DND-41 (cell line): ENCODE measurements at regions not wholly inside any gene's neighbourhood (a gene's known extent, or its start where the extent isn't known, plus 50 kb on each side); places are given as distances from the start of the nearest gene placed in this dataset.

Source experiments
- ATAC-seq: fragments of 200-7000 bp; cut with Tn5 transposase; 3 replicates; pipeline ENCODE4 v1.9.1; 2021; ENCODE audit warnings: low read depth; ENCODE audit not compliant: insufficient read depth
- DNase-seq: peaks from one replicate; pipeline ENCODE4 v3.0.0-alpha.2; 2020
- H2AFZ ChIP-seq: 2 replicates; pipeline ENCODE4 v1.6.0; 2012; ENCODE audit warnings: low read depth, low read length
- H3K27ac ChIP-seq: 2 replicates; pipeline ENCODE4 v1.5.1; 2012; ENCODE audit warnings: low read length, inconsistent platforms
- H3K27me3 ChIP-seq: fragments of 200-600 bp; sonication (generic); 2 replicates; pipeline ENCODE4 v1.6.0; 2012; ENCODE audit warnings: low read length, mild to moderate bottlenecking, inconsistent platforms; ENCODE audit not compliant: insufficient read depth, poor library complexity
- H3K36me3 ChIP-seq: 2 replicates; pipeline ENCODE4 v1.5.1; 2012; ENCODE audit warnings: low read length, inconsistent platforms; ENCODE audit not compliant: insufficient read depth
- H3K4me1 ChIP-seq: 2 replicates; pipeline ENCODE4 v1.5.1; 2012; ENCODE audit warnings: mild to moderate bottlenecking, low read length; ENCODE audit not compliant: insufficient read depth
- H3K4me2 ChIP-seq: 2 replicates; pipeline ENCODE4 v1.6.0; 2012; ENCODE audit warnings: mild to moderate bottlenecking, moderate library complexity, low read length, inconsistent platforms; ENCODE audit not compliant: insufficient read depth
- H3K4me3 ChIP-seq, 2 experiments: fragments of 200-600 bp in 1 of 2; shearing (Covaris generic) in 1 of 2; 2 replicates each; pipeline ENCODE4 v1.5.1; 2012 to 2016; ENCODE audit warnings: inconsistent platforms in 2 of 2, low read length in 2 of 2, mild to moderate bottlenecking in 2 of 2, low read depth in 1 of 2, moderate library complexity in 1 of 2
- H3K79me2 ChIP-seq: 2 replicates; pipeline ENCODE4 v1.6.0; 2012; ENCODE audit warnings: low read length, inconsistent platforms; ENCODE audit not compliant: insufficient read depth
- H3K9ac ChIP-seq: 2 replicates; pipeline ENCODE4 v1.6.0; 2012; ENCODE audit warnings: low read depth, mild to moderate bottlenecking, inconsistent platforms, low read length, moderate library complexity
- H3K9me3 ChIP-seq: 2 replicates; pipeline ENCODE4 v1.5.1; 2012; ENCODE audit warnings: low read length, moderate library complexity, mild to moderate bottlenecking, inconsistent platforms; ENCODE audit not compliant: insufficient read depth, severe bottlenecking
- H4K20me1 ChIP-seq: 2 replicates; pipeline ENCODE4 v1.6.0; 2012; ENCODE audit warnings: low read length; ENCODE audit not compliant: insufficient read depth
- CTCF ChIP-seq: IDR thresholded peaks from 2 replicates; pipeline ENCODE4 v1.5.1; 2012; ENCODE audit warnings: borderline replicate concordance, low read length, moderate library complexity, mild to moderate bottlenecking; ENCODE audit not compliant: poor library complexity, severe bottlenecking; ENCODE audit errors: extremely low read depth
- EZH2 ChIP-seq: IDR thresholded peaks from 3 replicates; pipeline ENCODE4 v1.6.1; 2012; ENCODE audit warnings: borderline replicate concordance, low read depth, mild to moderate bottlenecking, moderate library complexity, low read length, inconsistent platforms; ENCODE audit not compliant: severe bottlenecking

GRCh38 chr11:127268932-127269331 is 268.4 kb upstream of the KIRREL3 start:
- Histone ChIP-seq H3K36me3 (no peaks in the 10 kb centered on the region), H3K27me3 (no peaks in the 10 kb centered on the region), H4K20me1 (no peaks in the 10 kb centered on the region), H3K9me3 (no peaks in the 10 kb centered on the region), H3K9ac (no peak overlapping the region), H3K79me2 (no peaks in the 10 kb centered on the region), H3K27ac (no peak overlapping the region), H3K4me1 (no peaks in the 10 kb centered on the region), H2AFZ (no peak overlapping the region), H3K4me2 (no peak overlapping the region), H3K4me3 (no peak overlapping the region)
- TF ChIP-seq CTCF (no peak), EZH2 (no peak)
- ATAC-seq (no peak), DNase-seq (no peak)

GRCh38 chr11:127268521-127268920 is 268.0 kb upstream of the KIRREL3 start:
- no peaks in the 10 kb centered on the region for H3K4me1 ChIP-seq
- H3K4me2 ChIP-seq: no peak overlapping the region
- no peak overlapping the region for H2AFZ ChIP-seq
- no peak overlapping the region for H3K9ac ChIP-seq
- DNase-seq: no peak
- H4K20me1 ChIP-seq: no peaks in the 10 kb centered on the region
- H3K27me3 ChIP-seq: no peaks in the 10 kb centered on the region
- no peak overlapping the region for H3K4me3 ChIP-seq
- H3K27ac ChIP-seq: no peak overlapping the region
- no peaks in the 10 kb centered on the region for H3K9me3 ChIP-seq
- ATAC-seq: no peak
- H3K79me2 ChIP-seq: no peaks in the 10 kb centered on the region
- TF ChIP-seq CTCF (no peak), EZH2 (no peak)
- no peaks in the 10 kb centered on the region for H3K36me3 ChIP-seq

GRCh38 chr11:127259102-127259501 is 258.5 kb upstream of the KIRREL3 start:
- ATAC-seq (no peak), DNase-seq (no peak)
- H3K4me2 ChIP-seq: no peak overlapping the region
- no peaks in the 10 kb centered on the region for H3K36me3 ChIP-seq
- H3K9ac ChIP-seq: no peak overlapping the region
- no peaks in the 10 kb centered on the region for H3K9me3 ChIP-seq
- H3K4me1 ChIP-seq: no peaks in the 10 kb centered on the region
- H3K27me3 ChIP-seq: peaks cover 4% of the 10 kb centered on the region
- H3K27ac ChIP-seq: no peak overlapping the region
- H4K20me1 ChIP-seq: no peaks in the 10 kb centered on the region
- H3K4me3 ChIP-seq: no peak overlapping the region
- H2AFZ ChIP-seq: no peak overlapping the region
- no peaks in the 10 kb centered on the region for H3K79me2 ChIP-seq
- no peak for TF ChIP-seq CTCF
- TF ChIP-seq EZH2: no peak

- ATAC-seq (no peak), DNase-seq (no peak)
- Histone ChIP-seq H3K27me3 (peaks cover 4% of the 10 kb centered on the region), H3K79me2 (no peaks in the 10 kb centered on the region), H3K9me3 (no peaks in the 10 kb centered on the region), H3K4me3 (no peak overlapping the region), H3K9ac (no peak overlapping the region), H3K36me3 (no peaks in the 10 kb centered on the region), H3K27ac (no peak overlapping the region), H2AFZ (no peak overlapping the region), H3K4me1 (no peaks in the 10 kb centered on the region), H3K4me2 (no peak overlapping the region), H4K20me1 (no peaks in the 10 kb centered on the region)
- TF ChIP-seq CTCF: no peak
- TF ChIP-seq EZH2: no peak
Measured at GRCh38 chr11:127255209-127255608, 254.6 kb upstream of the KIRREL3 start.
